Colonic mucosa (tissue), 4 donors: ENCODE measurements at regions not wholly inside any gene's neighbourhood (a gene's known extent, or its start where the extent isn't known, plus 50 kb on each side); places are given as distances from the start of the nearest gene placed in this dataset.

Source experiments
- DNase-seq: peaks from one replicate; pipeline ENCODE4 v3.0.0-alpha.2; 2020
- H3K27ac ChIP-seq: fragments of 200-600 bp; one replicate; pipeline ENCODE4 v1.8.0; 2021
- H3K27me3 ChIP-seq: fragments of 200-600 bp; one replicate; pipeline ENCODE4 v1.8.0; 2021
- H3K36me3 ChIP-seq: fragments of 200-600 bp; one replicate; pipeline ENCODE4 v1.8.0; 2021
- H3K4me1 ChIP-seq: fragments of 200-600 bp; one replicate; pipeline ENCODE4 v1.8.0; 2021; ENCODE audit warnings: mild to moderate bottlenecking
- H3K4me3 ChIP-seq: fragments of 200-600 bp; one replicate; pipeline ENCODE4 v1.8.0; 2021
- H3K9ac ChIP-seq, 2 donors: one replicate each; pipeline ENCODE4 v1.7.0; 2013; ENCODE audit warnings: control low read depth in 2 of 2, low read depth in 2 of 2, low read length in 2 of 2
- H3K9me3 ChIP-seq: fragments of 200-600 bp; one replicate; pipeline ENCODE4 v1.8.0; 2021
- intact Hi-C: fragments of 100-400 bp; cut with DNase I; formaldehyde crosslinking; loops from one replicate; pipeline ENCODE4 v1.14.1; 2022
- TF ChIP-seq, protein P1 (sequence below): fragments of 200-600 bp; IDR thresholded peaks from one replicate; pipeline ENCODE4 v1.8.0; 2022; ENCODE audit warnings: antibody characterized with exemption, mild to moderate bottlenecking
- donor health status: healthy.
- donor health status: DM: no; HTN: no; CAD: no.
- donor health status: DM: no; HTN: no; CAD: no.

DNA sequence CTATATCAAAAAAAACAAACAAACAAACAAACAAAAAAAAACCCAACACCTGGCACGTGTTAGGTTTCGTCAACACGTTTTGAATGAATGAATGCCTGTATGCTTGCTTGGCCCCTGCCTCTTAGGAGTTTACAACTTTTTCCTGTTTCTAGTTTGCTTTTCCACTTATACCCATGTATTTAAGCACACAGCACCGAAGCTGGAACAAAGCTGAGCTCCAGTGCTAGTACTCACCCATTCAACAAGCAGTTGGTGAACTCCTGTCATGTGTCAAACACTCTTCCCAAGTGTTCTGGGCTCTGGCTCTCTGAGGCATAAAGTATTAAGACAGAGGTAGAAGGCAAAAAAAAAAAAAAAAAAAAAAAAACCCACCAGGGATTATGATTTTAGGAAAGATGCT lies 599.3 kb downstream of the BUD13 start:
- TF ChIP-seq, protein P1, sequence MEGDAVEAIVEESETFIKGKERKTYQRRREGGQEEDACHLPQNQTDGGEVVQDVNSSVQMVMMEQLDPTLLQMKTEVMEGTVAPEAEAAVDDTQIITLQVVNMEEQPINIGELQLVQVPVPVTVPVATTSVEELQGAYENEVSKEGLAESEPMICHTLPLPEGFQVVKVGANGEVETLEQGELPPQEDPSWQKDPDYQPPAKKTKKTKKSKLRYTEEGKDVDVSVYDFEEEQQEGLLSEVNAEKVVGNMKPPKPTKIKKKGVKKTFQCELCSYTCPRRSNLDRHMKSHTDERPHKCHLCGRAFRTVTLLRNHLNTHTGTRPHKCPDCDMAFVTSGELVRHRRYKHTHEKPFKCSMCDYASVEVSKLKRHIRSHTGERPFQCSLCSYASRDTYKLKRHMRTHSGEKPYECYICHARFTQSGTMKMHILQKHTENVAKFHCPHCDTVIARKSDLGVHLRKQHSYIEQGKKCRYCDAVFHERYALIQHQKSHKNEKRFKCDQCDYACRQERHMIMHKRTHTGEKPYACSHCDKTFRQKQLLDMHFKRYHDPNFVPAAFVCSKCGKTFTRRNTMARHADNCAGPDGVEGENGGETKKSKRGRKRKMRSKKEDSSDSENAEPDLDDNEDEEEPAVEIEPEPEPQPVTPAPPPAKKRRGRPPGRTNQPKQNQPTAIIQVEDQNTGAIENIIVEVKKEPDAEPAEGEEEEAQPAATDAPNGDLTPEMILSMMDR, result no peak
- Histone ChIP-seq H3K9me3 (no peaks in the 10 kb centered on the region), H3K4me3 (no peak overlapping the region), H3K4me1 (no peaks in the 10 kb centered on the region), H3K36me3 (no peaks in the 10 kb centered on the region), H3K9ac (no peak overlapping the region), H3K27me3 (no peaks in the 10 kb centered on the region), H3K27ac (no peak overlapping the region)
- DNase-seq, result peak; percentile 1
- intact Hi-C loops, result no loop called here

DNA sequence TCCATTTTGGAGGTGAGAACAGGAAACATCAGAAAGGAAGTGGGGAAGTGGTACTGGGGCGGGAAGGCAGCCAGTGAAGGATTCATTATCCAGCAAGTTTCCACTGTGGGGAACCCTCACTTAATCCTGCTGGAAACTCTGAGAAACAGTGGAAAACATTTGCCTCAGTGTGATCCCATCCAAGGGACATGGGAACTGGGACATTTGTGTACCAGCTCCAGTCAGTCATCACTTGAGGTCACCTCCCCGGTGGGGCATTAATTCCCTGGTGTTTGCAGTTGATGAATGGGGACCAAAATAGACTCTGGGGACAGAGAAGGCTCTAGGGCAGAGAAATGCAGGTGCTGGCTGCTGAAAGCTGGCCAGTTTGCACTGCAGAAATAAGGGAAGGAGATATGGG lies 599.9 kb downstream of the BUD13 start:
- TF ChIP-seq, protein P1, result no peak
- Histone ChIP-seq H3K4me1 (no peaks in the 10 kb centered on the region), H3K36me3 (no peaks in the 10 kb centered on the region), H3K9me3 (no peaks in the 10 kb centered on the region), H3K4me3 (no peak overlapping the region), H3K27ac (no peak overlapping the region), H3K9ac (no peak overlapping the region), H3K27me3 (no peaks in the 10 kb centered on the region)
- peak; percentile 7 for DNase-seq
- intact Hi-C loops, result no loop called here

DNA sequence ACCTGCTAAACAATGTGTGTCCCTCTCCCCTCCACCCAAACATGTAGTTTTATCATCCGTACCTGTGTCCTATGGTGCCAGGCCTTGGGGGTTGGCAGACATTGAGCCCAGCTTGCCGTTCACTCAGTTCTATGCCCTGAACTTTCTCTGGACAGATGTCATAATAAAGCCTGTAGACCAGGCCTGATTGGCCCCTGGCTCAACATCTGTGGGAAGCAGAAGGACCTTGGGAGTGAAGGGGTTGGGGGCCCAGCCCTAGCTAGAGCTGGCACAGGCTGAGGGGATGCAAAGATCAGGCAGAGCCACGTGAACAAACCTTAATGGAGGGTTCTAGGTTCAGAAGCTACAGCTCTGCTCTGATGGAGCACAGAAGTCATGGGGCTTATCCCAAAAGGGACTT lies 600.6 kb downstream of the BUD13 start:
- Histone ChIP-seq H3K4me3 (no peak overlapping the region), H3K27ac (no peak overlapping the region), H3K9ac (no peak overlapping the region), H3K27me3 (no peaks in the 10 kb centered on the region), H3K4me1 (no peaks in the 10 kb centered on the region), H3K9me3 (no peaks in the 10 kb centered on the region), H3K36me3 (no peaks in the 10 kb centered on the region)
- TF ChIP-seq, protein P1, result no peak
- DNase-seq, result peak; percentile 1
- intact Hi-C loops, result no loop called here

DNA sequence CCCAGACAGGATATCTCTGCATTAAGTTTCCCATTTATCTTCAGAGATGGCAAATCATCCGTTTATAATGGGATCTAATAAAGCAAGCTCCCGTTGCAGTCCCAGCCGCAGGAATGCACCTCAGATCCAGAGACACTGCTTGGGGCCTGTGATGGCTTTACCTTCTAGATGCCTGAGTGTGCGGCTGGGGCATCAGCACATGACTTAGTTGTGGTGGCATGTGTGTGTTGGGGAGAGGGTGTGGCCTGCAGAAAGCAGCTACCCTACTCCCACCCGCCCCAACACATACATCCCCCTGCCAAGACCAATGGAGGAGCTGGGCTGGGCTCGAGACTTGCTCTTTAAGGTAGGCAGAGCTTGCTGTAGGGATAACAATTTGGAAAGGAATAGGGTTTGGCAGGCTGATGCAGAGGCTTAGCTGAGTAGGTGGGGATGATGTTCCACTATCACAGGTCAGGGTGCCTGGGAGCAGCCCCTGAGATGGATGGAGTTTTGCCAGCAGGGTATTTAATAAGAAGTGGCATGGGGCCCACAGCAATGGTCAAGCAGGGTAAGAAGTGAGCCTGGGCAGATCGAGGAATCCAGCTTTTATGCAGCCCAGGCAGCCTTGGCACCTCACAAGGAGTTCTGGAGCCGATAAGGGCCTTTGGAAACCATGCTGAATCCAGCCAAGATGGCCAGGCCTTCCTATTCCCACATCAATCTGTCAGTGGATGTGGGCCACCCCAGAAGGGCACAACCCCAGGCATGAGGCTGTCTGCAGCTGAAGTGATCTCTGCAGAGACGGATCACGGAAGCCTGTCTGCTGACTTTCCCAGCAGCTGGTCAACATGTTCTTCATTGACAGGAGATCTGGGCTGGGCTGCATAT lies 601.3 kb downstream of the BUD13 start:
- TF ChIP-seq, protein P1, result no peak

DNA sequence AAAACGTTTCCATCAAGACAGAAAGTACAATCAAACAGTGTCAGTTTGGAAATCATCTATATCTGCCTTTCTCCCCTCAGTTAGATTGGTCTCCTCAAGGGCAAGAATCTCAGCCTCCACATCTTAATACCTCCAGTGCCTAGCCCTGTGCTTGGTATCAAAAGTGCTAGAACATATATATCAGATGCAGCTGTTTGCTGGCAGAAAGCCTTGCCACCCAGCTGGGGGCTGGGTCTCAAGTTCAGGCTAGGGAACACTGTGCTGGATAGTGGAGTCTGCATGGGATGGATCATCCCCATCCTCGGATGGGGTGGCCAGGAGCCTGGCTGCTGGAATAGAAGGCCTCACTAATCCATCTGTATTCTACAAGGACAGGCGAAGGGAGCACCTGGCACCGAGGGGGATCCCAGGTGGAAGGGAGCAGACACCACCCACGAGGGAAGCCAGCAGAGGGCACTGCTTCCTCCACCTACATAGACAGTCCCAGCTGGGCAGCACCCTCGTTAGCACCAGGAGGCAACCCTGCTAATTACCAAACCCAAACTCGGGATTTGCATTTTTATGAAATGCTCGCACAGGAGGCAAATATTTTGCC lies 602.2 kb downstream of the BUD13 start:
- no peak overlapping the region for H3K4me3 ChIP-seq
- intact Hi-C loops, result no loop called here
- H3K9me3 ChIP-seq, result no peaks in the 10 kb centered on the region
- no peak overlapping the region for H3K9ac ChIP-seq
- TF ChIP-seq, protein P1, result peak; percentile 22
- H3K27me3 ChIP-seq, result no peaks in the 10 kb centered on the region
- peak; percentile 24 for DNase-seq
- no peak overlapping the region for H3K27ac ChIP-seq
- H3K36me3 ChIP-seq, result no peaks in the 10 kb centered on the region
- no peaks in the 10 kb centered on the region for H3K4me1 ChIP-seq

More for the DNA sequence above, 601.3 kb downstream of the BUD13 start:
- Histone ChIP-seq H3K36me3 (no peaks in the 10 kb centered on the region), H3K9ac (no peak overlapping the region), H3K27ac (no peak overlapping the region), H3K9me3 (no peaks in the 10 kb centered on the region), H3K4me1 (no peaks in the 10 kb centered on the region), H3K4me3 (no peak overlapping the region), H3K27me3 (no peaks in the 10 kb centered on the region)
- intact Hi-C loops, result no loop called here
- peak; percentile 7 for DNase-seq
